GM19438 (cell line): ENCODE measurements at regions not wholly inside any gene's neighbourhood (a gene's known extent, or its start where the extent isn't known, plus 50 kb on each side); places are given as distances from the start of the nearest gene placed in this dataset.

Experiments
- ATAC-seq: cut with Tn5 transposase; IDR thresholded peaks from one replicate; pipeline ENCODE4 v1.9.1; 2021; ENCODE audit warnings: low read depth; ENCODE audit not compliant: unreplicated experiment

DNA sequence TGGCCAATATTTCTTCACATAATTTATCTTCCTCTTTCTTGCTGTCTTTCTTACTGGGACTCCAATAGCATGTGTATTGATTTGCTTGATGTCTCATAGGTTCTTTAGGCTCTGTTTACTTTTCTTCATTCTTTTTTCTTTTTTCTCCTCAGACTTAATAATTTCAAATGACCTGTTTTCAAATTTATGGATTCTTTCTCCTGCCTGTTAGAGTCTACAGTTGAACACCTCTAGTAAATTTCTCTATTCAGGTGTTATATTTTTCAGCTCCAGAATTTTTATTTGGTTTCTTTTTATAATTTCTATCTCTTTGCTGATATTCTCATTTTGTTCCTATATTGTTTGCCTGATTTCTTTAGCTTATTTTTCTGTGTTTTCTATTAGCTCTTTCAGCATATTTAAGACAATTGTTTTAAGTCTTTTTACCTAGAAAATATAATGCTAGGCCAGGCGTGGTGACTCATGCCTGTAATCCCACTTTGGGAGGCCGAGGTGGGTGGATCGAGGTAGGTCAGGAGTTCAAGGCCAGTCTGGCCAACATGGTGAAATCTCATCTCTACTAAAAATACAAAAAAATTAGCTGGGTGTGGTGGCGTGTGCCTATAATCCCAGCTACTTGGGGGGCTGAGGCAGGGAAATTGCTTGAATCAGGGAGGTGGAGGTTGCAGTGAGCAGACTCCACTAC lies 61.9 kb upstream of the TNS3 start:
- no peak for ATAC-seq

DNA sequence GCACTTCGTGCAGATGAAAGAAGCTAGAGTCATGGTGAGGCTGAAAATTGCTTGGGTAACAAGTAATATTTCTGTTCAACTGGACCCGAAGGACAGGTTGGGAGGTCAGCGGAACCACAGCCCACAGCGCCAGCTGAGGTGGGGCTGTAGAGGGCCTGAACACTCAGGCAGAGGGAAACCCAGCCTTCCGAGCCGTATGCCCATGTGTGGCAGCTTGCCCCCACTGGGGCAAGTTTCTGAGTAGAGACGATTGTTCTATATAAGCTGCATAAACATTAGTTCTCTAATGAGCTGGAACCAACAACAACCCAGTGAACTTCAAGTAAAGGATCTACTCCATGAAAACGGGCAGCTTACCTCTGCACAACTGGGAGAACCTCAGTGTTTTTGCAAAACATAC lies 58.4 kb upstream of the TNS3 start:
- ATAC-seq: no peak

DNA sequence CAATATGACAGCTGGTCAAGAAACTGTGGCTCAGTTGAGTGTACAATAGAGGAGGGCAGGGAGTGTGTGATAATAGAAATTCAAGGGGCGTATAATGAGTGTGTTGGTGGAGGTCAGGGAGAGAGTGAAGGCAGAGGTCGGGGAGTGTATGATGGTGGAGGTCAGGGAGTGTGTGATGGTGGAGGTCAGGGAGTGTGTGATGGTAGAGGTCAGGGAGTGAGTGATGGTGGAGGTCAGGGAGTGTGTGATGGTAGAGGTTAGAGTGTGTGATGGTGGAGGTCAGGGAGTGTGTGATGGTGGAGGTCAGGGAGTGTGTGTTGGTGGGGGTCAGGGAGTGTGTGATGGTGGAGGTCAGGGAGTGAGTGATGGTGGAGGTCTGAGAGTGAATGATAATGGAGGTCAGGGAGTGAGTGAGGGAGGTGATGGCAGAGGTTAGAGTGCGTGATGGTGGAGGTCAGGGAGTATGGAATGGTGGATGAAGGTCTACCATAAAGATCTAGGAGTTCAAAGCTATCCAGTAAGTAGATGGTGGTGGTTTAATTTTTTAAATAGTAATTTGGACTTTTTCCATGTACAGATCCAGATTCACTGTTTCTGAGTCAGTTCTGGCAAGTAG lies 57.7 kb upstream of the TNS3 start:
- no peak for ATAC-seq

DNA sequence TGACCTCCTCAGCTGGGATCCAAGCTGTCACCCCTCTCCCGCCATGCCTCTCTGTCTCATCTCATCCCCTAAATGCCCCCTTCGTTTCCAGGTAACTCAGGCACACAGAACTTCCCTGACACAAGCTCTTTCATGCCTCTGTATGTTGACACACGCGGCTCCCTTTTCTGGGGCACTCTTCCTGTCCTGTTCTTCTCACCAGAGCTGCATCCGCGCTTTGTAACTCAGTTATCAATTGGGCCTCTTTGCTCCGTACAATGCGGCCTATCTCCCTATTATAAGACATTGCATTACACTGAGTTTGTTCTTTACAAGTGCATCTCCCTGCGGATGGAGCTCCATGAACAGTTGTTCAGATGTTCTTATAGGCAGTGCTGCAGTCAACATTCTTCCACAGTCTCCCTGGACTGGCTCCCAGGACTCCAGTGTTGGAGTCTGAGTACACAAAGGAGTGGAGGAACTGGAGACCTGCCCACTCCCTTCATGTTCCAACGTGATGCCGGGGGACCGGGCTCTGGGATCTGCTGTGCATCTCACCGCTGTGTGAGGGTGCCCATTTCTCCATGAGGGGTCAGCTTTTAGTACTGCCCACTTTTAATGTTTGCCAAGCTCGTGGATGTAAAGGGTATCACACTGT lies 56.9 kb upstream of the TNS3 start:
- no peak for ATAC-seq

DNA sequence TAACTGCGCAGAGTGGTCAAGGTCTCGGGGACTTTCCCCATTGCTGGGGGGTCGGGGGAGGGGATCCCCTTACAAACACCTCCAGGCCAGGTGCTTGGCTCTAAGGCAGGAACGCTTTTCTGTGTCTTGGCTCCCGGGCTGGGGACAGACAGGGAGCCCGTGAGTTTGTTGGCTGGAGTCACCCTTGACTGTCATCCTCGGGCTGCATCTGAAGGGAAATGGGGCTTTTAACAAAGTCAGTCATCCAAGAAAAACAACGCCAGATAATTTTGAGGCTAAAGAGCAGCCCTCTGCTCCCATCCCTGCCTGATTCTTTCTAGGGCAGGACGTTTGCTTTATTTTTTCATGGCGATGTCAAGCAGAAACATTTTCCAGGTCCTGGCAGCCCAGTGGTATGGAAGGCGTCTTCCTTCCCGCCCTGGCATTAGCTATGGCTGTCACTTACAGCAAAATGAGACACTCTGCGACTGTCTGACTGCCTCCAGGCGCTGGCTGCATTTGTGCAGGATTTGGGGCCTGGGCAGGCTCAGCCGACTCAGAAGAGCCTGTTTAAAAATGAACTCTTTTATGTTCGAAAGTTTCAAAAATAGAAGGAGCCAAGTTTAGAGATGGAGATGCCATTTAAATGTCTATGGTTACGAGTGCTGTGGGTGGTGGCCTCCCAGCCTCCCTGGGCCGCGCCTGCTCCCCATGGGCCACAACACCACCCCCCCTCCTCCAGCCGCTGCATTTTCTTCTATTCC lies 54.7 kb upstream of the TNS3 start:
- no peak for ATAC-seq

DNA sequence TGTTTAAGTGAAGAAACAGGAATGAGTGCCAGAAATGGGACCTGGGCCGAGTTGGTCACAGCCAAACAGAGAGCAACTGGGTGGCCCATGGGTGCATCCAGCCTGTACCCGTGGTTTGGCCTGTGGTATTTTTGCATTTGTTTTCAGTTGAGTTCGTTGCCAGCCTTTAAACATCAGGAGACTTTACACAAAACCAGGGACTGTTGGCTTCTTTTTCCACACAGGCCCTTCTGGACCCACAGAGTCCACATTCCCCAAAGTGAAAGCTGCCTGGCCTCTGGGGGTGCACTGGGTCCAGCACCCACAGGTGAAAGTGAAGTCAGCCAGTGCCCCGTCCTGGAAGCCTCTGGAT lies 54.1 kb upstream of the TNS3 start:
- no peak for ATAC-seq

DNA sequence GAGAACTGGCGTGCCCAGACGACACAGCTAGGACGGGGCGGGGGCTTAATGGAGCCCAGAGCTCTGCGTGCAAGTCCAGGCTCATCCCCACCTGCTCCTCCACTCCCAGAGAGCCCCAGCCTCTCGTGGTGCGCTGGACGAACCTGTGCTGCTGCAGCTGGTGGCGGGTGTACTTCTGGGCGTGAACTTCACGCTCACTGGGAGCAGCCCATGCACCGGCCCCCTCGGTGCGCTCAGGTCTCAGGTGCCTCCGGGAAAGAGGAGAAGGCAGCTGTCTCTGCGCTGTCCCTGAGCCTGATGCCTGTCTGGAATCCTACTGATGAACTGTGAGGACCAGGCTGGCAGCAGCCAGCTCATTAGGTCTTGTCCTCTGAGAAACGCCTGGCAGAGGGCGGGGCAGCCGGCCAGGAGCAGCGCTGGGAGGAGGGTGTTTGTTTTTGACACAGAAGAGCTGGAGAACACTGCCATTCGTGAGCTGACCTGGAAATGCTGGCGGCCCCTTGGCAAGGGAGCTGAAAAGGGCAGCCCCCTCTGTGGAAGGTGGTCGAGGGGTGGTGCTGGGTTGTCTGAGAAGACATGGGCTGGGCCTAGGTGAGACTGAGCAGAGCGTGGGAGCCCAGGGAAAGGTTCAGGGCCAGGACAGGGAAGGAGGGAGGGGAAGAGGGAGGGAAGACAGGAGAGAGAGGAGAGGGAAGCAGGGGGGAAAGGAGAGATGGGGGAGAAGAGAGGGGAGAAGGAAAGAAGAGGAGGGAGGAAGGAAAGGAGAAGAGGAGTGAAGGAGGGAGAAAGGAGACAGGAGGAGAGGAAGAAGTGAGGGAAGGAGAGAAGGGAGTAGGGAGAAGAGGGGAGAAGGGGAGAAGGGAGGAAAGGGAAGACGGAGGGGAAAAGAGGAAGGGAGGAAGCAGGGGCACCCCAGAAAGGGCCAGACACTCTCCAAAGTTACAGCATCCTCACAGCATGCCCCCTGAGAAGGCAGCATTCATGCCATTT lies 53.5 kb upstream of the TNS3 start:
- ATAC-seq: no peak

DNA sequence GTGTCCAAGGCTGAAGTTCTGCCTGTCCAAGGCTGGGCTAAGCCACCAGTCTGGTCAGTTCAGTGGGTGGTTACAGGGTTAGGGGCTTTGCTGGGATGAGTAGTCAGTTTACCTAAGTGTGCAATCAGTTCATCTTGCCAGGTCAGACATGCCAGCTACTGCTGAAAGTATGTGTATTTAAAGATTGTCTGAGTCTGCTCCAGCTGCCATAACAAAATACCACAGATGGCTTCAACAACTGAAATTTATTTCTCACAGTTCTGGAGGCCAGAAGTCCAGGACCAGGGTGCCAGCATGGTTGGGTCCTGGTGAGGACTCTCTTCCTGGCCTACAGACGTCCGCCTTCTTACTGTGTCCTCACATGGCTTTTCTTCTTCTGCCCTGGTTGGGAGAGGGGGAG lies 52.4 kb upstream of the TNS3 start:
- ATAC-seq: no peak

DNA sequence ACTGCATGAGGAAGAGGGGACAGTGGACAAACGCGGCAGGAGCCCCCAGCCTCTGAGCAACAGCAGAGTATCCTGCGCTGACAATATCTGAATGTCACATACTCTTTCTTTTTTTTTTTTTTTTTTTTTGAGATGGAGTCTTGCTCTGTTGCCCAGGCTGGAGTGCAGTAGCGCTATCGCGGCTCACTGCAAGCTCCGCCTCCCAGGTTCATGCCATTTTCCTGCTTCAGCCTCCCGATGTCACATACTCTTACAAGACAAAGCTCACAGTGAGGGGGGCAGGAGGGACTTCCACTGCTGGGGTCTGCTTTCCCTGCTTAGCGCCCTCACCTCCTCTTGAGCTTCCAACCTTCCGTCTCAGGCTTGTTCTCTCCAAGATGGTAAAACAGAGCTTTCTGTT lies 51.2 kb upstream of the TNS3 start:
- ATAC-seq: no peak
